NCI-H510A (cell line): ENCODE measurements at regions not wholly inside any gene's neighbourhood (a gene's known extent, or its start where the extent isn't known, plus 50 kb on each side); places are given as distances from the start of the nearest gene placed in this dataset.

Experiments
- DNase-seq: peaks from one replicate; lab custom pipeline; 2025; lab: John Stamatoyannopoulos, UW

DNA sequence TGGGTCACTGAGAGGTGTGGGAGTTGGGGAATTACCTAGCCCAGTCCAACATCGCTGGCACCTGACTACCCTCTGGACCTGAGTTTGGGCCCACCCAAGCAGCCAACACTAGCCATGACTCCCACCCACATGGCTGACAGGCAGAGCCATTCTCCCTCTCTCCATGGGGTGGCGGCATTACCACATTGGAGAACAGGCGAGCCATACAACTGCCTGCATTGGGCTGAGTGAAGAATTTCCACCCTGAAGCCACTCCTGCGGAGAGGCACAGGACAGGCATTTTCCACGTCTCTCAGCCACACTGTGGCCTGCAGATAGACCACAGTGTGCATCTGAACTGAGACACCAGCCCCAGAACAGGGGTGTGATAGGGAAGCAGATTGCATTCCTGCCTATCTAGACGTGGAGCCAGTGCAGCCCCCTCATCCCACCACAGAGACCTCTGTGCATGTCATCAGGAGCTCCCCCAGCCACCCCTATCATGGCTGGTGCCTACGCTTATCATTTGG, 58.2 kb upstream of the ANTXRL start:
- DNase-seq: no peak

- DNase-seq: no peak
Measured at GRCh38 chr10:46229144-46229563, 57.6 kb upstream of the ANTXRL start.

GRCh38 chr10:46230615-46231014, 56.2 kb upstream of the ANTXRL start:
- no peak for DNase-seq

GRCh38 chr10:46231087-46231486, 55.7 kb upstream of the ANTXRL start:
- DNase-seq: no peak

- no peak for DNase-seq
Measured at GRCh38 chr10:46232084-46232483, 54.7 kb upstream of the ANTXRL start.

GRCh38 chr10:46232666-46233065, 54.1 kb upstream of the ANTXRL start:
- DNase-seq: no peak

DNA sequence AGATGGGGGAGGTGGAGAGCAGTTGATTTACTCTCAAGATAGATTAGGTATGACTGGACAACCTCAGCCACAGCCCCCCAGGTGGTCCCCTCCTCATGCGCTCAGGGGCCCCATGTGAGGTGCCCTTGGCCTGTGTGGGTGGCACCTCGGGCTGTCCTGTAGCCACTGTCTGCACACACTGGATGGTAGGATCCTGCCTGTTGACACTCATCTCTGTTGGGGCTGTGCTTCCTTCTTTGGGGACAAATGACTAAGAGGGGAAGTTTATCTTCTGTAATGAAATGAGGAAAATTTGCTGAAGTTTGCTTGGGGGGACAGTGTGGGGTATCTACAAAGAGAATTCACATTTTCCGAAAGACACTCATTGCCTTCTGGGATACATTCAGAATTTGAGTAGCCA, 53.6 kb upstream of the ANTXRL start:
- no peak for DNase-seq

DNA sequence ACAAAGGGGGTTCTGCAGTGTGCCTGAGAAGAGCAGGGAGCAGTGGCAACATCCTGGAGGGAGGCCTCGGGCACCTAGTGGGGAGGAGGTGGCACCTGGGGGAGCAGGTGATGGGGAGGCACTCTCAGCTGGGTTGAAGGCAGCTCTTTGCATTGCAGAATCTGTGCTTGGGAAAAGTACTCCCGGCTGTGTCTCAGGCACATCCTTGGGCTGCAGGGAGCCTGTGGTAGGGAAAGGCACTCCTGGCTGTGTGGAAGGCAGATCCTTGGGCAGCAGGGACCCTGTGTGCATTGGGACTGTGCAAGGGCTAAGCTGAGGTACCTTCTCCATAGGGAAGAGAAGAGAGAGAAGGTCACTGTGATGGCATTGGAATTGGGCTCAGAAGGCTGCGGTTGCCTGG, 52.8 kb upstream of the ANTXRL start:
- no peak for DNase-seq

DNA sequence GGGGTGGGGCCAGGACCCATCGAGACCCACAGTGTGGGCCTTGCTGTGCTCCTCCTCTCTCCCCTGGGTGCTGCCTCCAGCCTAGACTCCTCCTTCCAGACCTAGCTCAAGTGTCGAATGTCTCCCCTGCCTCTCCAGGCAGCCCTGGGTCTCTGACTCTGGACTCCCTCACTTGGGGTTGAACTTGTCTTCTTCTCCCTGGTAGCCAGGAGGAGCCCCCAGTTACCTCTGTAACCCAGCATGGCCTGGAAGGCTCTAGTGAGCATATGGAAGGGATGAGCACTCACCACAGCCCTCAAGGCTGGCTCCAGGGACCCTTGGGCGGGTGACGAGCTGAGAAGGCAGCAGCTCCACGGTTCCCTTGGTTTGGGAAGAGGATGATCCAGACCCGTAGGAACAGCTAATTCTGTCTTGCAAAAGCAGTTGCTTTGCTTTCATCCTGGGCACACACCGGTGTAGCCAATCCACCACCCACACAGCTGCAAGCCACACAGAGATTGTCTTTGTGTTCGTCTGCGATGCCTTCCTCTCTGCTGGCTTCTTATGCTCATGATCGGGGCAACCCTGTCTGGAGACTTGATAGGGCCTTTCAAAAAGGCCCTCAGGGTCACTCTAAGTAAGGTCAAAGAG, 52.3 kb upstream of the ANTXRL start:
- DNase-seq: no peak

DNA sequence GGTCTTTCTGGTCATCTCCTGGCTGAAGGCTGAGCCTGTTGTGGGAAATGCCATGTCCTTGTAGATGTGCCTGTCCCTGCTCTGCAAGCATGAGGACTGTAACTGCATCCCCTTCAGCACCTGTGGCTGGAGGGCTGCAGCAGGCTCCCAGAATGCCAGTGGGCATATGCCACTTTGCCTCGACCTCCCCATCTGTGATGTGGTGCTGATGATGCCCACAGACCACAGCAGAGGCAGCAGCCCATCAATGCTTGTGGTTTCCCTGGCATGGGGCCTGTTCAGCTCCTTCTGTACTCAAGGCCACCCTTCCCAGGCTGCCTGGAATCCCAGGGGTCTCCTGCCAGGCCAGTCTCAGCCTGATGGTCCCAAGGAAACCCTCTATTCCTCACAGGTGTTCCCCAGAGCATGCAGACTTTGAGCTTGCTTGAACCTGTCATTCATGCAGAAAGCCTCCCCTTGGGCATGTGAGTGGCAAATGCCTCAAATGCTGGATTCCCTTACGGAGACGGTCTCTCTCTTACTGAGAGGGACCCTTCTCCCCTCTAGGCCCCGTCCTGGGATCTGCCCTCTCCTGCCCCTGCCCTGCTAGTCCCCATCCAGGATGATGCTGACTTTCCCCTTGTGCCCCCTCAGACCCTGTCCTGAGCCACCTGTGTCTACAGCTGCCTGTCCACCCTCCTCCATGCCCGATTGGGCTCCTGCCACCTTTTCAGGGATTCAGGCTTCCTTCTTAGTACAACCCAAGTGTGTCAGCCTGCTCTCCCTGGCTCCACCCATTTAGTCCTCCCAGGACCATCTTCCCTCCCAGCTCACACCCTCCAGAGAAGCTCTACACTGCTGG, 50.9 kb upstream of the ANTXRL start:
- no peak for DNase-seq

DNA sequence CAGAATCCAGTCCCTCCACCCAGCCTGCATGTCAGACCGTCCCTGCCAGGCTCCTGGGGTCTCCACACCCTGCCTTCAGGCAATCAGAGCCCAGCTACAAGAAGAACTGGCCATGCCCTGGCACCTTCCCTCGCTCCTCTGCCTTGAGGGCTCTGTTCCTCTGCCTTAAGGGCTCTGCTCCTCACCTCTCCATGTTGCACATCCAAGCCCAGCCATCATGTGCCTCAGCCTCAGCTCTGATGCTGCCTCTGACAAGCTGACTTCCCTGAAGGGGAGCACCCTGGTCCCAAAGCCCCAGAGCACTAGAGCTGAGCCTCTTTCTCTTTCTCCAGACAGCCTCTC, 50.3 kb upstream of the ANTXRL start:
- DNase-seq: no peak

DNA sequence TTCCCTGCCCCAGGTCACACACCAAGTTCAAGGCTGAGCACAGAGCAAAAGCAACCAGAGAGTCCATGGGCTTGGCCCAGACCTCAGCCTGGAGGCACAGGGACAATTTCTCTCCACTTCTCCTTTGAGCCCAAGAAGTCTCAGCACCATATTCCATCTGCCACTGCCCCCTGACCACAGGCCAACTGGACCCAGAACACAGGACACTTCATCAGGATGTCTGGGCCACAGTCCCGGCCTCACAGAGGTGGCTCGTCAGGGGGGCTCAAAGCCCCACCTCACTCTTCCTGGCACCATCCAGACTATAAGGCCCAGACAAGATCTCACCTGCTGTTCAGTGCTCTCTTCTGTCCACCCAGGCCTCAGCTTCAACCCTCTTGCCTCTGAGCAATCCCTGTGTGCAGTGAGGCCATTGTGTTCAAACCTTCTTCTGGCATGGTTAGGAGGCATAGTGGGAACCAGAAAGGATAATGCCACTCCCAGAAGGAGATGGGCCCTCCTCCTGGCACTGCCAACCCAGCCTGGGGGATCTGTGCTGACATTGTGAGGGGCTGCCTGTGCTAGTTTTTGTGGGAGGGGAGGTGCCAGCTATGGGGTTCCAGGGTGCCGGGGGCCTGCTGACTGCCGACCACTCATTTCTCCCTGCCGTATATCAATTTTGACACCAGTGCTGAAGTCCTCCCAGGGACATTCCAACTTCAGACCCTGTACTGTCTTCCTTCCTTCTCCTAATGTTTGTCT, 49.7 kb upstream of the ANTXRL start:
- DNase-seq: no peak
